ENCODE measurements at regions not wholly inside any gene's neighbourhood (a gene's known extent, or its start where the extent isn't known, plus 50 kb on each side); places are given as distances from the start of the nearest gene placed in this dataset.

DNA sequence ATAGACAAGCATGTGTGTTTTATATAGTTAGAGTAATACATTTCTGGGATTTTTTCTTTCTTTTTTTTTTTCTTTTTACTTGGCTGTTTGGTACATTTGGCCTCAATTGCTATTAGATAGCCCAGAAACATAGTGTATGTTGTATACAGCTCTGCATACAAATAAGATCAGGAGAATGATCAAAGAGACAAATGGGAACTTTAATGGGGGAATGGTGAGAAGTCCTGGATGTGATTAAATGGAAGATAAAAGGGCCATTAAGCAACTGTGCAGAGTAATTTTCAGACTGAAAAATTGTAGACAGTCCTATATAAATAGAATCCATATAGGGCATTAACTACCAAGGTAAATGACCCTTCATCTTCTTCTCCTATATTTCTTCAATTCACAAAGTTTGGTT lies 575.6 kb downstream of the EBF1 start:
- no peaks in the 10 kb centered on the region for H3K9me3 ChIP-seq
- H3K27ac ChIP-seq = no peak overlapping the region
- no peaks in the 10 kb centered on the region for H3K27me3 ChIP-seq
- no peak for TF ChIP-seq POLR2A (IDR thresholded peaks at IDR 0.05)
- TF ChIP-seq, protein P1, sequence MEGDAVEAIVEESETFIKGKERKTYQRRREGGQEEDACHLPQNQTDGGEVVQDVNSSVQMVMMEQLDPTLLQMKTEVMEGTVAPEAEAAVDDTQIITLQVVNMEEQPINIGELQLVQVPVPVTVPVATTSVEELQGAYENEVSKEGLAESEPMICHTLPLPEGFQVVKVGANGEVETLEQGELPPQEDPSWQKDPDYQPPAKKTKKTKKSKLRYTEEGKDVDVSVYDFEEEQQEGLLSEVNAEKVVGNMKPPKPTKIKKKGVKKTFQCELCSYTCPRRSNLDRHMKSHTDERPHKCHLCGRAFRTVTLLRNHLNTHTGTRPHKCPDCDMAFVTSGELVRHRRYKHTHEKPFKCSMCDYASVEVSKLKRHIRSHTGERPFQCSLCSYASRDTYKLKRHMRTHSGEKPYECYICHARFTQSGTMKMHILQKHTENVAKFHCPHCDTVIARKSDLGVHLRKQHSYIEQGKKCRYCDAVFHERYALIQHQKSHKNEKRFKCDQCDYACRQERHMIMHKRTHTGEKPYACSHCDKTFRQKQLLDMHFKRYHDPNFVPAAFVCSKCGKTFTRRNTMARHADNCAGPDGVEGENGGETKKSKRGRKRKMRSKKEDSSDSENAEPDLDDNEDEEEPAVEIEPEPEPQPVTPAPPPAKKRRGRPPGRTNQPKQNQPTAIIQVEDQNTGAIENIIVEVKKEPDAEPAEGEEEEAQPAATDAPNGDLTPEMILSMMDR (IDR thresholded peaks at IDR 0.05) = no peak
- no peak for DNase-seq
- no peak overlapping the region for H3K4me3 ChIP-seq
- no peaks in the 10 kb centered on the region for H3K4me1 ChIP-seq
- H3K36me3 ChIP-seq = no peaks in the 10 kb centered on the region

DNA sequence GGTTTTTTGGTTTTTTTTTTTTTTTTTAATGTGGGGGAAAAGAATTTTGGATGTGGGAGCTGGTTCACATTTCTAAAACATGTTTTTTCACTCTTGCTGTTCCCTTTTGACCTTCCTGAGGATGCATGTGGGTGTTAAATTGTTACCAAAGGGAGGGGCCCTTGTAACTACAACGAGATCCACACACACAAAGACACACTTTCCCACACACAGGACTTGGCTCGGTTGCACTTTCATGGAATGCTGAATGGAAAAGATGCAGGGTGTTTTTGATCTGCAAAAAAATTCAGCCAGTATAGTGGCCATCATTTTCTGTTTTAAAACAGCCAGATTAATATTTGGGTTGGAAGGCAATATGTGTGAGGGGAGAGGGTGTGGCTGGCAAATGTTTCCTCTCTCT lies 576.9 kb downstream of the EBF1 start:
- Histone ChIP-seq H3K9me3 (no peaks in the 10 kb centered on the region), H3K27me3 (no peaks in the 10 kb centered on the region), H3K36me3 (no peaks in the 10 kb centered on the region), H3K27ac (no peak overlapping the region), H3K4me1 (no peaks in the 10 kb centered on the region), H3K4me3 (no peak overlapping the region)
- DNase-seq = no peak
- no peak for TF ChIP-seq POLR2A (IDR thresholded peaks at IDR 0.05)
- TF ChIP-seq, protein P1 (IDR thresholded peaks at IDR 0.05) = no peak

DNA sequence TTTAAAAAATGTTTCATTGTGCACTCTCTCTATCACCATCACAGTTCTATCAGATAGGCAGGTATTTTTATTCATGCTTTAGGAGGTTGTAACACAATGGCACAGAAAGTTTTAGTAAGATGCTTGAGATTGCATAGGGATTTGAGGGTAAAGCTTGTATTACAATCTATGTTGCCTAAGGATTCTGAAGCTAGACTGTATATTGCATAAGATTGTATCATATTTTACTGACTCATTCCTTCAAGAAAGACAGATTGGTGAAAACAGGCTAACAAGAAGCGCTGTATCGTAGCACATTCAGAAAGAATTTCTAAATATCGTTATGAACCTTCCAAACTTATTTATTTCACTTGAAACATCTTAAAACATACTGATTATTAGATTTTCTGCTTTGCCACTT lies 577.7 kb downstream of the EBF1 start:
- no peak overlapping the region for H3K4me3 ChIP-seq
- no peak for TF ChIP-seq POLR2A (IDR thresholded peaks at IDR 0.05)
- TF ChIP-seq, protein P1 (IDR thresholded peaks at IDR 0.05) = no peak

DNA sequence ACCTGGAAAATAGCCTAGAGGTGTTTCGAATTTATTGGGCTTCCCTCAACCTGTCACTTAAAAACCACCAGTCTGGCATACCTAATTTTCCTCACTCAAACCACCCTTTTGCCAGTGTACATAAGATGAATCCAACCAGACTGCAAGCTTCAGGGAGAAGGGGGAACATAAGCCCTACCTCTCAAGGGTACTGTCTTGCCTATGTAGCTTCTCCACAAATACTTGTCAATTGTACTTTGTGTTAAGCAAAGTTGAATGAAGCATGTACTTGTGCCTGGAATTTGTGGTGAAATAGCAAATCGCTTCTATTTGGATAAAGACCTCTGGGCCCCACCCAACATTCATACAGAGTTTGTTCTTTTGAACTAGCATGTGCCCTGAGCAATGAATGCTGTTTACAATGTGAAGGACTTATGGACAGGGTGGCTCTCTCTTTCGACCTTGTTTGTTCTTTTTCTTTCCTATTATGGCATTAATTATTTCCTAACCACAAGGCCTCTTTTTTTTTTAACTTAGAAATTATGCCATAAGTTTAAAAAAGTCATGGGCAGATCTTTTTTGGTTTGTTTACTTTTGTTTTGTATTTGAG lies 580.2 kb downstream of the EBF1 start:
- H3K27ac ChIP-seq = no peak overlapping the region
- no peaks in the 10 kb centered on the region for H3K9me3 ChIP-seq
- H3K4me1 ChIP-seq = no peaks in the 10 kb centered on the region
- TF ChIP-seq POLR2A (IDR thresholded peaks at IDR 0.05) = no peak
- TF ChIP-seq, protein P1 (IDR thresholded peaks at IDR 0.05) = no peak
- no peak overlapping the region for H3K4me3 ChIP-seq
- no peaks in the 10 kb centered on the region for H3K36me3 ChIP-seq
- DNase-seq = no peak
- H3K27me3 ChIP-seq = no peaks in the 10 kb centered on the region

More for the DNA sequence above, 577.7 kb downstream of the EBF1 start:
- DNase-seq = no peak
- H3K9me3 ChIP-seq = no peaks in the 10 kb centered on the region
- no peaks in the 10 kb centered on the region for H3K4me1 ChIP-seq
- H3K36me3 ChIP-seq = no peaks in the 10 kb centered on the region
- no peaks in the 10 kb centered on the region for H3K27me3 ChIP-seq
- H3K27ac ChIP-seq = no peak overlapping the region

DNA sequence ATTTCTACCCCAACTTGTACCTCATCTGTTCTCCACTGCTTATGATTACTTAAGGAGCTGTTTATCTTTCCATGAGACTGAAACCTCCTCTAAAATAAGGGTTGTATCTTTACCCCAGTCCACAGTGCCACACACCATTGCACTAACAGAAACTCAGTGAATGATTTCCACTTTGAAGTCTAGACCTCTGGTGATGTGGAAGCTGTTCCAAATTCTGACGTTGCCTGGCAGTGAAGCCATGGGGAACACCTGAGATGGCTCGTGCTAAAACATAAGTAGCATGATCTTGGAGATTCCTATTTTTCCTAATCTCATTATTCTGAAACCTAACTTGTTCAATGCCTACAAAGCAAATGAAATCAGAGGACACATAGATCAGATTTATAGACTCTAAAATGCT lies 583.2 kb downstream of the EBF1 start:
- H3K27ac ChIP-seq = no peak overlapping the region
- H3K9me3 ChIP-seq = no peaks in the 10 kb centered on the region
- no peaks in the 10 kb centered on the region for H3K36me3 ChIP-seq
- DNase-seq = no peak
- TF ChIP-seq POLR2A (IDR thresholded peaks at IDR 0.05) = no peak
- TF ChIP-seq, protein P1 (IDR thresholded peaks at IDR 0.05) = no peak
- H3K27me3 ChIP-seq = no peaks in the 10 kb centered on the region
- H3K4me1 ChIP-seq = peaks cover 0 to 4% (median 0%) of the 10 kb centered on the region in 4 donors
- no peak overlapping the region for H3K4me3 ChIP-seq

DNA sequence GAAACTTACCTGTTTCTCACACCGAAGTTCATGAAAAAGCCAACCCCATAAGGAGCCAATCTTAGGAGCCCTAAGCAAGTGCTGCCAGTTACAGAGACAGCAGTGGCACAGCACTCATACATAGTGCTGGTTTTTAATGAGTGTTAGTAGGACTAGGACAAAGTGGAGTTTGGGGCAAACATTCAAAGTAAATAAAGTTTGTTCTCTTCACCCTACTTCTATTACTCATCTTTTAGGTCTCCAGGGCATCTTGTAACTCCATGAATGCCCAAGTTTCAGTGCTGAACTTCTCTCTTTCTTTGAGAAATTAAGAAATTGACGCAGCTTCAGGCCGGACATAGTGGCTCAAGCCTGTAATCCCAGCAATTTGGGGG lies 584.7 kb downstream of the EBF1 start:
- Histone ChIP-seq H3K27ac (no peak overlapping the region), H3K27me3 (no peaks in the 10 kb centered on the region), H3K4me1 (peaks cover 0 to 4% (median 0%) of the 10 kb centered on the region in 4 donors), H3K36me3 (no peaks in the 10 kb centered on the region), H3K9me3 (no peaks in the 10 kb centered on the region), H3K4me3 (no peak overlapping the region)
- TF ChIP-seq, protein P1 (IDR thresholded peaks at IDR 0.05) = no peak
- no peak for TF ChIP-seq POLR2A (IDR thresholded peaks at IDR 0.05)
- DNase-seq = no peak

Data from Peyer's patch (tissue), 4 donors.